ENCODE measurements at regions not wholly inside any gene's neighbourhood (a gene's known extent, or its start where the extent isn't known, plus 50 kb on each side); places are given as distances from the start of the nearest gene placed in this dataset.

DNA sequence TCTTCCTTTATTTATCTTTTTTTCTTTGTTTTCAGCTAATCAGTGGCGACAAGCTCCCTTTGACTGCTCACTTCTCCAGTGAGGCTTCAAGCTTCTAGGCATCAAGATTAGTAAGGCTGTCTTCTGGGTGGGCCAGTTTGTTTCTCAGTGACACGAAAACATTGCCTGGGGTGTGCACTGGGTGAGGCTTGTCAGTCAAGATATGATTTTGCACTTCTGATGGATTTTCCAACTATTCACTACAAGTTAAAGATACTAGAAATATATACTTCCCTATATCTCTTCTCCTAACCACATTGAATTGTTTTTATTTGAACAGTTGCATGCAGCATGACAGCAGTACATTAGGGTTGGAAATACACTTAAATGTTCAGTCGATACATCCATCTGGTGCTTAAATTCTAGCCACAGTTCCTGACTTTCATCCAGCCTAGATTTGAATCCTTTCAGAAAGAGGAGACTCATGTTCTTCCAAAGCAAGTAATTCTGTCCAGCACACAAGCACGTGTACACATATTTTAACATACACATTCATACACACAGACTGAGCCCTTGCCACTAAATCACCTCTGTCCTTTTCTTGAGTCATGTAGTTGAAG, 275.6 kb upstream of the NOVA1 start:
- TF ChIP-seq POLR2A (IDR thresholded peaks at IDR 0.05) (no peak), POLR2AphosphoS5 (IDR thresholded peaks at IDR 0.05) (no peak), EP300 (IDR thresholded peaks at IDR 0.05) (no peak)
- TF ChIP-seq, protein P1, sequence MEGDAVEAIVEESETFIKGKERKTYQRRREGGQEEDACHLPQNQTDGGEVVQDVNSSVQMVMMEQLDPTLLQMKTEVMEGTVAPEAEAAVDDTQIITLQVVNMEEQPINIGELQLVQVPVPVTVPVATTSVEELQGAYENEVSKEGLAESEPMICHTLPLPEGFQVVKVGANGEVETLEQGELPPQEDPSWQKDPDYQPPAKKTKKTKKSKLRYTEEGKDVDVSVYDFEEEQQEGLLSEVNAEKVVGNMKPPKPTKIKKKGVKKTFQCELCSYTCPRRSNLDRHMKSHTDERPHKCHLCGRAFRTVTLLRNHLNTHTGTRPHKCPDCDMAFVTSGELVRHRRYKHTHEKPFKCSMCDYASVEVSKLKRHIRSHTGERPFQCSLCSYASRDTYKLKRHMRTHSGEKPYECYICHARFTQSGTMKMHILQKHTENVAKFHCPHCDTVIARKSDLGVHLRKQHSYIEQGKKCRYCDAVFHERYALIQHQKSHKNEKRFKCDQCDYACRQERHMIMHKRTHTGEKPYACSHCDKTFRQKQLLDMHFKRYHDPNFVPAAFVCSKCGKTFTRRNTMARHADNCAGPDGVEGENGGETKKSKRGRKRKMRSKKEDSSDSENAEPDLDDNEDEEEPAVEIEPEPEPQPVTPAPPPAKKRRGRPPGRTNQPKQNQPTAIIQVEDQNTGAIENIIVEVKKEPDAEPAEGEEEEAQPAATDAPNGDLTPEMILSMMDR (IDR thresholded peaks at IDR 0.05): no peak

All from gastroesophageal sphincter (tissue), 3 donors.